GM12892 (cell line): ENCODE measurements at regions not wholly inside any gene's neighbourhood (a gene's known extent, or its start where the extent isn't known, plus 50 kb on each side); places are given as distances from the start of the nearest gene placed in this dataset.

Experiments used
- POLR2A ChIP-seq: IDR thresholded peaks from 2 replicates; pipeline ENCODE4 v1.6.1; 2011; ENCODE audit warnings: low read depth, low read length, control low read depth
- POLR2AphosphoS5 ChIP-seq: IDR thresholded peaks from 2 replicates; pipeline ENCODE4 v1.6.1; 2011; ENCODE audit warnings: low read depth, low read length, control low read depth
- TAF1 ChIP-seq: IDR thresholded peaks from 2 replicates; pipeline ENCODE4 v1.6.1; 2011; ENCODE audit warnings: low read depth, mild to moderate bottlenecking, control low read depth, low read length, borderline replicate concordance

GRCh38 chr6:155970472-155970871 is 514.8 kb upstream of the NOX3 start:
- no peak for TF ChIP-seq POLR2AphosphoS5
- TF ChIP-seq POLR2A = no peak
- no peak for TF ChIP-seq TAF1
